IgD-negative memory B cell (primary cell): ENCODE measurements at regions not wholly inside any gene's neighbourhood (a gene's known extent, or its start where the extent isn't known, plus 50 kb on each side); places are given as distances from the start of the nearest gene placed in this dataset.

Experiments
- H3K27ac Mint-ChIP-seq, 3 donors: one replicate each; pipeline ENCODE4 v1.8.0; 2020 to 2022; ENCODE audit warnings: mild to moderate bottlenecking in 3 of 3, mixed read lengths in 3 of 3, moderate library complexity in 1 of 3
- H3K27me3 Mint-ChIP-seq: one replicate; pipeline ENCODE4 v1.8.0; 2021; ENCODE audit warnings: mixed read lengths
- H3K36me3 Mint-ChIP-seq: one replicate; pipeline ENCODE4 v1.8.0; 2020; ENCODE audit warnings: mild to moderate bottlenecking, mixed read lengths
- H3K4me1 Mint-ChIP-seq, 3 donors: one replicate each; pipeline ENCODE4 v1.8.0; 2020 to 2022; ENCODE audit warnings: mixed read lengths in 3 of 3, mild to moderate bottlenecking in 1 of 3
- H3K4me3 Mint-ChIP-seq, 4 donors: one replicate each; pipeline ENCODE4 v1.8.0; 2020 to 2022; ENCODE audit warnings: mild to moderate bottlenecking in 4 of 4, mixed read lengths in 4 of 4, moderate library complexity in 3 of 4
- H3K9me3 Mint-ChIP-seq, 3 donors: one replicate each; pipeline ENCODE4 v1.8.0; 2020 to 2021; ENCODE audit warnings: mixed read lengths in 3 of 3, mild to moderate bottlenecking in 1 of 3

- Mint-ChIP-seq H3K27me3 (peaks cover 21% of the 10 kb centered on the region), H3K36me3 (no peaks in the 10 kb centered on the region), H3K4me3 (no peak overlapping the region), H3K9me3 (peaks cover 0 to 7% (median 2%) of the 10 kb centered on the region in 3 donors), H3K4me1 (no peaks in the 10 kb centered on the region), H3K27ac (peak overlapping the region in 1 of 3 donors; percentile 59)
These were observed 62.0 kb upstream of the MARCHF10 start for GRCh38 chr17:62870030-62870541.

DNA sequence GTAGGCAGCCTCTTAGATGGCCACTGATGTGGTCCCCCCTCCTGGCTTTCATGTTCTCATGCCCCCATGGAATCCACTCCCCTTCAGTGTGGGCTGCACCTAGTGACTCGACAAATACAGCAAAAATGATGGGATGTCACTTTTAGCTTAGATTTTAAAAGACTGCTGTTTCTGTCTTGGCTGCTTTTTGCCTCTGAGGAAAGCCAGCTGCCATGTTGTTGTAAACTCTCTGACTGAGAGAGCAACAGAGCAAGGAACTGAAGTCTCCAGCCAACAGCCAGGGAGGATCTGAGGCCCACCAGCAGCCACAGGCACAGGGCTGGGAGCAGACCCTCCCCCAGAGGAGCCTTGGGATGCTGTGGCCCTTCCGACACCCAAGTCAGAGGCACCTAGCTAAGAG lies 60.6 kb upstream of the MARCHF10 start:
- H3K9me3 Mint-ChIP-seq = peaks cover 0 to 7% (median 2%) of the 10 kb centered on the region in 3 donors
- H3K4me1 Mint-ChIP-seq = no peaks in the 10 kb centered on the region

DNA sequence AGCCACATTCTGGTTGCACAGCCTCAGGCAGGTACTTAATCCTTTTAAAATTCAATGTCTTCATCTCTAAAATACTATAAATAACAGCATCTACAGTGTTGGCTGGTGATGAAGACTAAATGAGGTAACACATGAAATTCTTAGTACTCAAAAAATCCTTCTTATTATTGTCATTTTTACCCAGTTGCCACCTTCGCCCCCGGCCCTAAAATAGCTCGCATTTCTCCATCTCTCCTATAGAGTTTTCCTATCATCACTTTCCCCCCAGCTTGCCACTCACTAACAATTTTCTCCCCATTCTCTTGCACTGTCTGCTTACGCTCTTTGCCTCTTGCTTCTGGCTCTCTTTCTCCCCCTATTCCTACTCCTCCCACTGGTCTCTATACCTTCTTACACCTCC lies 59.9 kb upstream of the MARCHF10 start:
- peaks cover 16% of the 10 kb centered on the region for H3K27me3 Mint-ChIP-seq
- H3K27ac Mint-ChIP-seq = peak overlapping the region in 1 of 3 donors; percentile 73
- H3K4me1 Mint-ChIP-seq = no peaks in the 10 kb centered on the region
- H3K36me3 Mint-ChIP-seq = no peaks in the 10 kb centered on the region
- peaks cover 0 to 7% (median 2%) of the 10 kb centered on the region in 3 donors for H3K9me3 Mint-ChIP-seq
- H3K4me3 Mint-ChIP-seq = no peak overlapping the region

More for the DNA sequence above, 60.6 kb upstream of the MARCHF10 start:
- H3K27ac Mint-ChIP-seq = no peak overlapping the region
- H3K27me3 Mint-ChIP-seq = peaks cover 16% of the 10 kb centered on the region
- no peaks in the 10 kb centered on the region for H3K36me3 Mint-ChIP-seq
- H3K4me3 Mint-ChIP-seq = no peak overlapping the region

- Mint-ChIP-seq H3K27ac (no peak overlapping the region), H3K4me3 (no peak overlapping the region), H3K36me3 (no peaks in the 10 kb centered on the region), H3K9me3 (peaks cover 0 to 7% (median 2%) of the 10 kb centered on the region in 3 donors), H3K4me1 (no peaks in the 10 kb centered on the region), H3K27me3 (peaks cover 16% of the 10 kb centered on the region)
These were observed 59.2 kb upstream of the MARCHF10 start for GRCh38 chr17:62867303-62867702.

DNA sequence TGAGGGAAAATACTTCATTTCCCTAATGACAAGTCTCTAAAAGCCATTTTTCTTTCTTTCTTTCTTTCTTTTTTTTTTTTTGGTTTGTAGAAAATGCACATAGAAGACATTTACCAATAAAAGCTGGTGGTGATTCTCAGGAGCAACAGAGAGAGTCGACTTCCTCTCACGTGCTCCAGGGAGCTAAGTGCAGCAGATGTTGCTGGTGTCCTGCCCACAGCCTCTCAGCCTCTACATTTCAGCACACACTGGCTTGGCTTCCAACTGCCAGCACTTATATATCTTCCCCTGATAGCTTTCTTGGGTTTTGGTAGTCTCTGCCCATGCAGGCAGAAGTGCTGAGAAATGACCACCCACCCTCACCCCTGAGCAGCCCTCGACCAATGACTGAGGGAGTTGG lies 58.4 kb upstream of the MARCHF10 start:
- Mint-ChIP-seq H3K27ac (no peak overlapping the region), H3K4me1 (no peaks in the 10 kb centered on the region)

GRCh38 chr17:62865586-62865985 lies 57.5 kb upstream of the MARCHF10 start:
- Mint-ChIP-seq H3K9me3 (peaks cover 0 to 7% (median 2%) of the 10 kb centered on the region in 3 donors), H3K4me1 (no peaks in the 10 kb centered on the region), H3K36me3 (no peaks in the 10 kb centered on the region), H3K27ac (no peak overlapping the region), H3K27me3 (peaks cover 16% of the 10 kb centered on the region), H3K4me3 (peak overlapping the region in 1 of 4 donors; percentile 35)

More for the DNA sequence above, 58.4 kb upstream of the MARCHF10 start:
- Mint-ChIP-seq H3K9me3 (peaks cover 0 to 7% (median 2%) of the 10 kb centered on the region in 3 donors), H3K36me3 (no peaks in the 10 kb centered on the region), H3K27me3 (peaks cover 16% of the 10 kb centered on the region), H3K4me3 (no peak overlapping the region)

DNA sequence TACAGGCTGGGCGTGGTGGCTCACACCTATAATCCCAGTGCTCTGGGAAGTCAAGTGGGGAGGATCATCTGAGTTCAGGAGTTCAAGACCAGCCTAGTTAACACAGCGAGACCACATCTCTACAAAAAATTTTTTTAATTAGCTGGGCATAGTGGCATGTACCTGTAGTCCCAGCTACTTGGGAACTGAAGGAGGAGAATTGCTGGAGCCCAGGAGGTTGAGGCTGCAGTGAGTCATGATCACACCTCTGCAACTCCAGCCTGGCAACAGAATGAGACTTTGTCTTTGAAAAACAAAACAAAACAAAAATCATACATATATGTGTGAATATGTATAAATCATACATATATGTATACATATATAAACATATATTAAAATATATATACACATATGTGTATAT lies 54.1 kb upstream of the MARCHF10 start:
- no peak overlapping the region for H3K4me3 Mint-ChIP-seq
- H3K9me3 Mint-ChIP-seq = peaks cover 0 to 7% (median 2%) of the 10 kb centered on the region in 3 donors
- H3K36me3 Mint-ChIP-seq = no peaks in the 10 kb centered on the region
- H3K4me1 Mint-ChIP-seq = no peaks in the 10 kb centered on the region
- peaks cover 9% of the 10 kb centered on the region for H3K27me3 Mint-ChIP-seq
- H3K27ac Mint-ChIP-seq = no peak overlapping the region

DNA sequence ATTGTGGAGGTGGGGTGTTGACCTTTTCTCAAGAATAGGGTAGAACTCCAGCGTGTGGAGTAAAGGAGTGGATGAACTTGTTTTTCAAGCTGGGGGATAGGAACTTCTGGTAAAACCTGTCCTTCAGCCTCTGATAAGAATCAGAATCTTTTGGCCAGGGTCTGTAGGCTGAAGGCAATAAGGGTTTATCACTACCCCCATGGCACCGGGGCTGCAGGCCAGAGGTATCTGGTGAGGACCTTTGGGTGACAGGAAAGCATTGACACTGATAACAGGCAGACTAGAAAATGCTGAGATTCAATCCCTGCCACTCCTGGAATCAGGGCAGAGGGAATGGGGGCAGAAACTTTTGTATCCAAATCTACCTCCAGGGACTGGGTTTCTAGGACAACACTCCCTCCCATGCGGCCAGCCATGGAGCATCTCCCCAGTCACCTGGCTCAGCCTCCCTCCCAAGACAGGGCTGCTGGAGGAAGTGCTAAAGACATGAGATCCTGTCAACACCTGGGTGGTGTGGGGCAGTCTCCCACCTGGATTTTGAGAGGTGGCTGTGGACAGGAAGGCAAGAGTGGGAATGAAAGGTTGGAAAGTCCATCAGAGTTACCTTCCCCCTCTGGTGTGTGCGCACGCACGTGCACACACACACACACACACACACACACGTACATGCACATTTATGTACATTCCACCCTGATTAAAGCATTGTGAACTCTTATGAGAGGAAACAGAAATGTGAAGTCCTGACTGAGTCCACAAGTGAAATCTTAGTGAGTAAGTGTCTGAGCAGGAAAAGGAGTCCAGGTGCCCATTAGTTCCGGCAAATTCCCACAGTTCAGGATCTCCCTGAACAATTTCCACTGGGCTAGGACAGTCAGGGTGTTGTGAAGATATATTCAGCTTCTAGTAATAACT lies 53.1 kb upstream of the MARCHF10 start:
- Mint-ChIP-seq H3K36me3 (no peaks in the 10 kb centered on the region), H3K9me3 (peaks cover 0 to 2% (median 0%) of the 10 kb centered on the region in 3 donors), H3K27me3 (peaks cover 7% of the 10 kb centered on the region), H3K27ac (no peak overlapping the region), H3K4me3 (no peak overlapping the region), H3K4me1 (no peaks in the 10 kb centered on the region)

DNA sequence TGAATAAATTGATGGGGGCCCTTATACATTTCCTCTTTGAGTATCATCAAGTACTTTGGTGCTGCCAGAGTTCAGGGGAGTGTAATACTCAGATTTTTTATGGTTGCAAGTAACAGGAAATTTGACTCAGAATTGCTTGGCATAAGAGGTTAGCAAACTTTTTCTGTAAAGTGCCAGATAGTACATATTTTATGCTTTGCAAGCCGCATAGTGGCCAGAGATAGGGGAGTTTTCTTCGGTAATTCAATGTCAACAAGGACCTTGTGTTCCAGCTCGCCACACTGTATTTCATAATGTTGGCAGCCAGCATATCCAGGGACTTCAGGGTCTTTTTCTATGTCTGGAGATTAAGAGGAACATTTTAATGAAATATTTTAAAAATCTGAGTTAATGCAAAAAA lies 51.0 kb upstream of the MARCHF10 start:
- Mint-ChIP-seq H3K9me3 (peaks cover 0 to 2% (median 0%) of the 10 kb centered on the region in 3 donors), H3K4me1 (no peaks in the 10 kb centered on the region), H3K4me3 (no peak overlapping the region), H3K27ac (no peak overlapping the region), H3K36me3 (no peaks in the 10 kb centered on the region), H3K27me3 (peaks cover 5% of the 10 kb centered on the region)
